Nephron progenitor cell (in vitro differentiated cells): ENCODE measurements at regions not wholly inside any gene's neighbourhood (a gene's known extent, or its start where the extent isn't known, plus 50 kb on each side); places are given as distances from the start of the nearest gene placed in this dataset.

Source experiments
- DNase-seq: peaks from one replicate; pipeline ENCODE4 v3.0.0; 2021
- H3K27ac Mint-ChIP-seq: 2 replicates; pipeline ENCODE4 v1.8.0; 2021; ENCODE audit warnings: mild to moderate bottlenecking, moderate library complexity, mixed read lengths
- H3K27me3 Mint-ChIP-seq: 2 replicates; pipeline ENCODE4 v1.8.0; 2021; ENCODE audit warnings: mild to moderate bottlenecking, low read depth, mixed read lengths; ENCODE audit not compliant: poor library complexity
- H3K36me3 Mint-ChIP-seq: 2 replicates; pipeline ENCODE4 v1.8.0; 2021; ENCODE audit warnings: low read depth, mixed read lengths
- H3K4me1 Mint-ChIP-seq: 2 replicates; pipeline ENCODE4 v1.8.0; 2021; ENCODE audit warnings: mixed read lengths
- H3K4me3 Mint-ChIP-seq: 2 replicates; pipeline ENCODE4 v1.8.0; 2021; ENCODE audit warnings: mild to moderate bottlenecking, moderate library complexity, mixed read lengths
- H3K9me3 Mint-ChIP-seq: 2 replicates; pipeline ENCODE4 v1.8.0; 2021; ENCODE audit warnings: mild to moderate bottlenecking, moderate library complexity, mixed read lengths
- TF ChIP-seq, protein P1 (sequence below): fragments of 200-600 bp; sonication (generic); IDR thresholded peaks from 2 replicates; pipeline ENCODE4 v1.5.0; 2021; ENCODE audit warnings: antibody characterized with exemption

DNA sequence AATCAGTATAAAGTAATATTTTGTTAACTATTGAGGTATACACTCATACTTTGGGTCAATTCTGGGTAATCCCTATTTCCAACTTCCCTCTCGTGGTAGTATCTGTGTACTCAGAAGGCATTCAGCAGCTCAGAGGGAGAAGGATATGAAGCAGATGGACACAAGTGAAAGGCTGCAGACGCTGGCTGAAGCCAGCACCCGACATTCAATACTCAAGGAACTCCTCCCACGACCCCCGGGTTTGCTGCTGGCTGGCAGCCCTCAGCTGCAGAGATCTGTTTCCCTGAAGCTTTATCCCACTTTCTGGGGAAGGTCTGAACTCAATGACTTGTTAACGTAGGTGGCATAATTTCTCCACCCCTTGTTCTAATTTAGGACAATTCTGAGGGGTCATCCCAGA is 847.3 kb upstream of the SOX11 start:
- TF ChIP-seq, protein P1, sequence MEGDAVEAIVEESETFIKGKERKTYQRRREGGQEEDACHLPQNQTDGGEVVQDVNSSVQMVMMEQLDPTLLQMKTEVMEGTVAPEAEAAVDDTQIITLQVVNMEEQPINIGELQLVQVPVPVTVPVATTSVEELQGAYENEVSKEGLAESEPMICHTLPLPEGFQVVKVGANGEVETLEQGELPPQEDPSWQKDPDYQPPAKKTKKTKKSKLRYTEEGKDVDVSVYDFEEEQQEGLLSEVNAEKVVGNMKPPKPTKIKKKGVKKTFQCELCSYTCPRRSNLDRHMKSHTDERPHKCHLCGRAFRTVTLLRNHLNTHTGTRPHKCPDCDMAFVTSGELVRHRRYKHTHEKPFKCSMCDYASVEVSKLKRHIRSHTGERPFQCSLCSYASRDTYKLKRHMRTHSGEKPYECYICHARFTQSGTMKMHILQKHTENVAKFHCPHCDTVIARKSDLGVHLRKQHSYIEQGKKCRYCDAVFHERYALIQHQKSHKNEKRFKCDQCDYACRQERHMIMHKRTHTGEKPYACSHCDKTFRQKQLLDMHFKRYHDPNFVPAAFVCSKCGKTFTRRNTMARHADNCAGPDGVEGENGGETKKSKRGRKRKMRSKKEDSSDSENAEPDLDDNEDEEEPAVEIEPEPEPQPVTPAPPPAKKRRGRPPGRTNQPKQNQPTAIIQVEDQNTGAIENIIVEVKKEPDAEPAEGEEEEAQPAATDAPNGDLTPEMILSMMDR, result no peak
- Mint-ChIP-seq H3K27me3 (peaks cover 13% of the 10 kb centered on the region), H3K9me3 (peaks cover 11% of the 10 kb centered on the region), H3K27ac (no peak overlapping the region), H3K4me1 (peaks cover 14% of the 10 kb centered on the region), H3K36me3 (no peaks in the 10 kb centered on the region), H3K4me3 (no peak overlapping the region)
- peak; percentile 15 for DNase-seq

- no peaks in the 10 kb centered on the region for H3K36me3 Mint-ChIP-seq
- no peaks in the 10 kb centered on the region for H3K4me1 Mint-ChIP-seq
- no peak overlapping the region for H3K27ac Mint-ChIP-seq
- no peak for DNase-seq
- peaks cover 2% of the 10 kb centered on the region for H3K27me3 Mint-ChIP-seq
- TF ChIP-seq, protein P1, result no peak
- no peak overlapping the region for H3K4me3 Mint-ChIP-seq
- H3K9me3 Mint-ChIP-seq, result peaks cover 2% of the 10 kb centered on the region
Measured at GRCh38 chr2:4862031-4862430, 830.2 kb upstream of the SOX11 start.

DNA sequence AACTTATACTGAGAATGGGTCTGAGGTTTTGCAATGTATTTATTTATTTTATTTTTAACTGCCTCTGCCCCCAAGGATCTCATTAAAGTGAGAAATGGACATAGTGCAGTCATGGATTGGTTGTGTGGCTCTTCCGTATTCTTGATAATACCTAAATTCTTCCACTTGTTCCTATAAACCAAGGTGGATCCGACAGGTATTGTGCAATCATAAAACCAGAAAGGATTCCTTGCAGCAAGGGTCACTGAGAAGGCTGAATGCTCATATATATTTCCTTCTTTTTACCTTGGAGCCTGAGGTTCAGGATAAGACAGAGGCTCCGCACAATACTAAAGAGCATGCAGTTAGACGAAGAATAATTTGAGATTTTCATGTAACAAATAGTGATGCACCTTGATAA is 826.0 kb upstream of the SOX11 start:
- H3K9me3 Mint-ChIP-seq, result no peaks in the 10 kb centered on the region
- no peak for DNase-seq
- H3K4me3 Mint-ChIP-seq, result no peak overlapping the region
- peaks cover 5% of the 10 kb centered on the region for H3K27me3 Mint-ChIP-seq
- H3K36me3 Mint-ChIP-seq, result no peaks in the 10 kb centered on the region
- H3K4me1 Mint-ChIP-seq, result no peaks in the 10 kb centered on the region
- TF ChIP-seq, protein P1, result no peak
- H3K27ac Mint-ChIP-seq, result no peak overlapping the region

DNA sequence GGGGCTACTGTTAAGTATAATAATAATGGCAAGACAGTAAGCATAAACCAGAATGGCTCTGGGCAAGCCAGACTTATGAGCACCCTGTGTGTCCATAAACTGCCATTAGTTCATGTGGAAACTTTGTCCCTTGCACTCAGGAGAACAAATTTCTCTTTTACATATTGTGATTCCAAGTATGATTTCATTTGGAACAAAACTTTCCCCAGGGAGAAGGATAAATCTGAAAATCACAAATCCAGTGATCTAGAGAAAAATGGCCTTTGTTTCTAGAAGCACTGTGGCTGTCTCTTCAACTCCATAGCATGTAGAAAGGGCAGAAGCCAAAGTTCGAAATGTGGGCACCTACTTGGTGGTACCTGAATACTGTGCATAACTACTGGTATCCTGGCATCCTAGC is 823.7 kb upstream of the SOX11 start:
- peaks cover 3% of the 10 kb centered on the region for H3K4me1 Mint-ChIP-seq
- H3K27me3 Mint-ChIP-seq, result peaks cover 3% of the 10 kb centered on the region
- H3K9me3 Mint-ChIP-seq, result no peaks in the 10 kb centered on the region
- DNase-seq, result no peak
- H3K27ac Mint-ChIP-seq, result no peak overlapping the region
- TF ChIP-seq, protein P1, result no peak
- H3K4me3 Mint-ChIP-seq, result no peak overlapping the region
- no peaks in the 10 kb centered on the region for H3K36me3 Mint-ChIP-seq

- TF ChIP-seq, protein P1, result no peak
- no peak overlapping the region for H3K27ac Mint-ChIP-seq
- H3K4me3 Mint-ChIP-seq, result no peak overlapping the region
- H3K27me3 Mint-ChIP-seq, result peaks cover 3% of the 10 kb centered on the region
- H3K36me3 Mint-ChIP-seq, result no peaks in the 10 kb centered on the region
- no peak for DNase-seq
- peaks cover 2% of the 10 kb centered on the region for H3K9me3 Mint-ChIP-seq
- H3K4me1 Mint-ChIP-seq, result peaks cover 8% of the 10 kb centered on the region
Measured at GRCh38 chr2:4869154-4869553, 823.0 kb upstream of the SOX11 start.

- peaks cover 11% of the 10 kb centered on the region for H3K4me1 Mint-ChIP-seq
- no peak for DNase-seq
- TF ChIP-seq, protein P1, result no peak
- H3K9me3 Mint-ChIP-seq, result peaks cover 4% of the 10 kb centered on the region
- H3K27ac Mint-ChIP-seq, result no peak overlapping the region
- H3K4me3 Mint-ChIP-seq, result no peak overlapping the region
- H3K27me3 Mint-ChIP-seq, result peaks cover 3% of the 10 kb centered on the region
- H3K36me3 Mint-ChIP-seq, result no peaks in the 10 kb centered on the region
Measured at GRCh38 chr2:4873364-4873763, 818.8 kb upstream of the SOX11 start.
